CD4-positive, alpha-beta T cell treated with Interleukin-4 for 4 hours (primary cell): ENCODE measurements at regions not wholly inside any gene's neighbourhood (a gene's known extent, or its start where the extent isn't known, plus 50 kb on each side); places are given as distances from the start of the nearest gene placed in this dataset.
"Not testable (repeated sequence)": the region's sequence is repeated elsewhere in the genome, so short reads cannot be mapped to it uniquely, and the experiment has no call there.

ENCODE experiments used
- DNase-seq: peaks from one replicate; pipeline ENCODE4 v3.0.0-alpha.2; 2020

- no peak for DNase-seq
Observed at GRCh38 chr16:75928295-75928694, 202.0 kb upstream of the CPHXL start.

- DNase-seq = no peak
Observed at GRCh38 chr16:75929046-75929445, 202.8 kb upstream of the CPHXL start.

- DNase-seq = no peak
Observed at GRCh38 chr16:75931043-75931442, 204.8 kb upstream of the CPHXL start.

- DNase-seq = no peak
Observed at GRCh38 chr16:75931970-75932369, 205.7 kb upstream of the CPHXL start.

- DNase-seq = no peak
Observed at GRCh38 chr16:75938818-75939217, 212.5 kb upstream of the CPHXL start.

- no peak for DNase-seq
Observed at GRCh38 chr16:75942351-75942750, 216.1 kb upstream of the CPHXL start.

- no peak for DNase-seq
Observed at GRCh38 chr16:75942936-75943335, 216.6 kb upstream of the CPHXL start.

GRCh38 chr16:75943705-75944514 lies 217.6 kb upstream of the CPHXL start:
- DNase-seq = no peak

- no peak for DNase-seq
Observed at GRCh38 chr16:75945916-75946457, 219.7 kb upstream of the CPHXL start.

- no peak for DNase-seq
Observed at GRCh38 chr16:75947626-75948239, 221.4 kb upstream of the CPHXL start.

GRCh38 chr16:75948441-75948840 lies 222.2 kb upstream of the CPHXL start:
- DNase-seq = no peak

GRCh38 chr16:75948886-75949285 lies 222.6 kb upstream of the CPHXL start:
- DNase-seq = no peak

GRCh38 chr16:75952124-75952523 lies 225.8 kb upstream of the CPHXL start:
- no peak for DNase-seq

GRCh38 chr16:75957870-75958269 lies 231.6 kb upstream of the CPHXL start:
- DNase-seq = no peak

GRCh38 chr16:75965504-75966374 lies 239.4 kb upstream of the CPHXL start:
- DNase-seq = no peak

GRCh38 chr16:75969120-75969519 lies 242.8 kb upstream of the CPHXL start:
- not testable (repeated sequence) for DNase-seq

- DNase-seq = no peak
Observed at GRCh38 chr16:75971334-75971733, 245.0 kb upstream of the CPHXL start.

GRCh38 chr16:75983296-75983695 lies 257.0 kb upstream of the CPHXL start:
- DNase-seq = no peak

- DNase-seq = no peak
Observed at GRCh38 chr16:75983741-75984381, 257.6 kb upstream of the CPHXL start.

GRCh38 chr16:75987323-75987722 lies 261.0 kb upstream of the CPHXL start:
- DNase-seq = no peak

- DNase-seq = no peak
Observed at GRCh38 chr16:75996491-75996890, 270.2 kb upstream of the CPHXL start.

GRCh38 chr16:75997606-75998005 lies 271.3 kb upstream of the CPHXL start:
- DNase-seq = no peak

GRCh38 chr16:76007645-76008044 lies 269.6 kb upstream of the CNTNAP4 start:
- DNase-seq = no peak
